Effector memory CD8-positive, alpha-beta T cell (primary cell): ENCODE measurements at regions not wholly inside any gene's neighbourhood (a gene's known extent, or its start where the extent isn't known, plus 50 kb on each side); places are given as distances from the start of the nearest gene placed in this dataset.
A peak's percentile ranks its signal among the peaks of the same experiment; 100 is the strongest.

Source experiments
- ATAC-seq: fragments of 150-1000 bp; cut with Tn5 transposase; replicated peaks from 2 replicates; pipeline ENCODE4 v1.10.0; 2021; ENCODE audit warnings: mild to moderate bottlenecking, moderate library complexity
- DNase-seq, 3 experiments: peaks; one replicate each; pipeline ENCODE4 v3.0.0; 2021
- H3K27ac Mint-ChIP-seq, 2 donors: one replicate each; pipeline ENCODE4 v1.8.0; 2022; ENCODE audit warnings: mild to moderate bottlenecking in 2 of 2, mixed read lengths in 2 of 2, moderate library complexity in 2 of 2
- H3K27me3 Mint-ChIP-seq, 2 donors: one replicate each; pipeline ENCODE4 v1.8.0; 2022; ENCODE audit warnings: mixed read lengths in 2 of 2
- H3K36me3 Mint-ChIP-seq: one replicate; pipeline ENCODE4 v1.8.0; 2022; ENCODE audit warnings: mild to moderate bottlenecking, moderate library complexity, mixed read lengths; ENCODE audit not compliant: insufficient read depth
- H3K4me1 Mint-ChIP-seq, 2 donors: one replicate each; pipeline ENCODE4 v1.8.0; 2022; ENCODE audit warnings: low read depth in 2 of 2, mixed read lengths in 2 of 2
- H3K4me3 Mint-ChIP-seq, 2 donors: one replicate each; pipeline ENCODE4 v1.8.0; 2022; ENCODE audit warnings: mild to moderate bottlenecking in 2 of 2, mixed read lengths in 2 of 2, moderate library complexity in 2 of 2
- H3K9me3 Mint-ChIP-seq, 2 donors: one replicate each; pipeline ENCODE4 v1.8.0; 2022; ENCODE audit warnings: mixed read lengths in 2 of 2

DNA sequence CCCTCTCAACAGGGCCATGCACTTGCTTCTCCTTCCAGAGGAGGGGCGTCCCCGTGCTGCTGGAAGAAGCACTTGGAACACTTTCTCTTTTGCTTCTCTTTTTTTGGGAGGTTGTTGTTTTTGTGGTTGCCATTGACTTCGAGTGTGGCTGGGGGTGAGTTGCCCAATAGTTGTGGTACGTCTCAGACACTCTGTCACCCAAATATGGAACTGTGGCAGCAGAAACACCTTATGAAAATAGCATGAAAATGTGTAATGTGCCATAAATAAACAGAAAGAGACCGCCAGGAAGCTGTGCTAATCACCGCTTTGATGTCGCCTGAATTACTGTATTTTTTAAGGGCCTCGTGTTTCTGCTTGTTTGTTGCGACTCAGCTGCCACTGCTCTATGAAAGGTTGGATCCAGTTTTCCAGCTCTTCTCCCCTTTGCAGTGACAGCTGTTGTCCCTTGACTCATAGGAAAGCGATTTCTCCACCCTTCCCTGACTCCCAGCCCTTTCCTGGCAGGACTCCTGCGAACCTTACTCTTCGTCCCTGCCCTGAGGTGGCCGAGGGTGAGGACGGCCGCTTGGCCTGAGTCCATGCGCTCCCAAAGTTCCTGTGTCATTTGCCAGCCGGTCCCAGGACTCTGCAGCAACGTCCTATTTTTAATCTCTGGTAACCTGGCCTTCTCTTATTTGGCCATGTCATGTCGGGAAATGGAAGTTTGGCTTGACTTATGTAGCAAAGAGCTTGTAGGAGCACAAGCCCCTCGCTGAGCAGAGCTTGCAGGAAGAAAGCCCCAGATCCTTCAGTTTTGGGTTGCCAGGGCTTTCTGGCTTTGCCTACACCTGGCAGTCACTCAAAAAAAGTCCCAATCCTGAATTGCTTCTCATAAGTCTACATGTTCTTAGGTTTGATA lies 694.6 kb downstream of the QKI start:
- H3K4me1 Mint-ChIP-seq = peaks cover 0 to 5% of the 10 kb centered on the region in 2 donors
- ATAC-seq (peak; percentile 22), DNase-seq (no peak)
- no peak overlapping the region for H3K27ac Mint-ChIP-seq
- H3K9me3 Mint-ChIP-seq = peaks cover 0 to 12% of the 10 kb centered on the region in 2 donors
- H3K4me3 Mint-ChIP-seq = no peak overlapping the region
- peaks cover 3% of the 10 kb centered on the region for H3K36me3 Mint-ChIP-seq
- H3K27me3 Mint-ChIP-seq = peaks cover 3 to 25% of the 10 kb centered on the region in 2 donors

DNA sequence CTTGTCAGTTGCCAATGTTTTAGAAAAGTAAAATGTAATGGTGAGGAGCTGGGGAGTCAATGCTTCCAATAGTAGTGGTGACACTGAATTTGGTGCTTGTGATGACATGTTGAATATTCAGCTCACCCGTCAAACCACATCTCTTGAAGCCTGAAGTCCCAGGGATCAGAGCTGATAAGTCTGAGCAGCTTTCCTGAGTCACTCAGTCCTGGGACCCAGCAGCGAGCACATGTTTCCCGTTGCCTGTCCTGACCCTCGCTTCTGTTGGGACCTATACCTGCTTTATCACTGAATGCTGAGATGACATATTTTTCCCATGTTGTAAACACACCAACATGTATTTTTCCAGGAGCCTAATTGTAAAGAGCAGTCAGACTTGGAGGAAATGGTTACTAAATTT lies 693.6 kb downstream of the QKI start:
- H3K4me3 Mint-ChIP-seq = no peak overlapping the region
- peaks cover 0 to 12% of the 10 kb centered on the region in 2 donors for H3K9me3 Mint-ChIP-seq

GRCh38 chr6:164107297-164107995 lies 692.9 kb downstream of the QKI start:
- no peak overlapping the region for H3K4me3 Mint-ChIP-seq

More for the DNA sequence above, 693.6 kb downstream of the QKI start:
- ATAC-seq = no peak
- Mint-ChIP-seq H3K27ac (no peak overlapping the region), H3K27me3 (peaks cover 0 to 25% of the 10 kb centered on the region in 2 donors), H3K36me3 (peaks cover 3% of the 10 kb centered on the region), H3K4me1 (peaks cover 0 to 5% of the 10 kb centered on the region in 2 donors)
- no peak for DNase-seq

GRCh38 chr6:164106345-164106769 lies 691.8 kb downstream of the QKI start:
- ATAC-seq (no peak), DNase-seq (no peak)
- Mint-ChIP-seq H3K4me3 (no peak overlapping the region), H3K4me1 (peaks cover 0 to 5% of the 10 kb centered on the region in 2 donors), H3K27ac (no peak overlapping the region), H3K36me3 (peaks cover 3% of the 10 kb centered on the region), H3K27me3 (peaks cover 9 to 22% of the 10 kb centered on the region in 2 donors), H3K9me3 (peaks cover 0 to 7% of the 10 kb centered on the region in 2 donors)

More at GRCh38 chr6:164107297-164107995, 692.9 kb downstream of the QKI start:
- peaks cover 0 to 12% of the 10 kb centered on the region in 2 donors for H3K9me3 Mint-ChIP-seq
- no peak for ATAC-seq
- peaks cover 0 to 5% of the 10 kb centered on the region in 2 donors for H3K4me1 Mint-ChIP-seq
- peaks cover 3% of the 10 kb centered on the region for H3K36me3 Mint-ChIP-seq
- H3K27me3 Mint-ChIP-seq = peaks cover 0 to 25% of the 10 kb centered on the region in 2 donors
- H3K27ac Mint-ChIP-seq = no peak overlapping the region
- no peak for DNase-seq

DNA sequence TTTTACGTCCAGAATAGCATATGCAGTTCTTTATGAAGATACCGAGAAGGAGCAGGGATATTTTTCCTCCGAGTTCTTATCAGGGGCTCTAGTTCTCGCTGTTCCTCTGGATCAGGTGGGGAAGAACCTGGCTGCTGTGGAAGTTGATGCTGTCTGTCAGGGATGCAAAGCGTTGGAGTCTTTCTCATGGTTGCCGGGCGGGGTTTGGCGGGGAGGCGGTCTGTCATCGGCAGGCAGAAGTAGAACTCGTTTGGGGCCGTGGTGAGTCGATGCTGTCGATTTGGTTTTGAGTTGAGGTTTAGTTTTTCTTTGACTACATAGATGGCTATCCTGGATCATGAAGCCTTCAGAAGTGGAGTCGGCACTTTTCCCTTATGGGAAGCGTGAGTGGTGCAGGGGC lies 691.2 kb downstream of the QKI start:
- H3K27me3 Mint-ChIP-seq = peaks cover 9 to 16% of the 10 kb centered on the region in 2 donors

DNA sequence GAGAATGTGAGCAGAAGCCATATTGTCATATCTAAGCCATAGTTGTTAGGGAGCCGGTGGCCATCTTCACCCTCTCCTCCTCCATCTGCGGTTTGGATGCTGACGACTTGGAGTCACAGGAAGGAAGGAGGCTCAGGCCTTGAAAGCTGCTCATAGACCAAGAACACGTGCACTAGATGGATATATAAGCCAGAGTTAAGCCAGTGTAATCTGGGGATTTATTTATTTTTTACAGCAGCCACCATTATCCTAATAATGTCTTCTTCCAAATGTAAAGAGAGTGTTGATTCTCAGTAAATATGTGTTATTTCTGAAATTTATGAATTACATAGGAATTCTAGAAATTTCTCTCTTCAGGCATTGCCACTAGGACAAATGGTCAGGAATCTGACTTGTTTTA lies 689.9 kb downstream of the QKI start:
- Mint-ChIP-seq H3K27ac (no peak overlapping the region), H3K4me3 (no peak overlapping the region), H3K27me3 (peaks cover 9% of the 10 kb centered on the region in 2 donors), H3K36me3 (peaks cover 3% of the 10 kb centered on the region), H3K9me3 (no peaks in the 10 kb centered on the region), H3K4me1 (peaks cover 0 to 4% of the 10 kb centered on the region in 2 donors)
- no peak for ATAC-seq
- DNase-seq = no peak

More for the DNA sequence above, 691.2 kb downstream of the QKI start:
- no peak overlapping the region for H3K27ac Mint-ChIP-seq
- H3K9me3 Mint-ChIP-seq = peaks cover 0 to 5% of the 10 kb centered on the region in 2 donors
- no peak overlapping the region for H3K4me3 Mint-ChIP-seq
- H3K4me1 Mint-ChIP-seq = peaks cover 0 to 5% of the 10 kb centered on the region in 2 donors
- no peak for DNase-seq
- peaks cover 3% of the 10 kb centered on the region for H3K36me3 Mint-ChIP-seq
- ATAC-seq = no peak

GRCh38 chr6:164102693-164103092 lies 688.2 kb downstream of the QKI start:
- Mint-ChIP-seq H3K27ac (no peak overlapping the region), H3K27me3 (peaks cover 9% of the 10 kb centered on the region in 2 donors), H3K4me3 (no peak overlapping the region), H3K4me1 (peaks cover 0 to 1% of the 10 kb centered on the region in 2 donors), H3K36me3 (peaks cover 3% of the 10 kb centered on the region), H3K9me3 (no peaks in the 10 kb centered on the region)
- DNase-seq (no peak), ATAC-seq (no peak)

DNA sequence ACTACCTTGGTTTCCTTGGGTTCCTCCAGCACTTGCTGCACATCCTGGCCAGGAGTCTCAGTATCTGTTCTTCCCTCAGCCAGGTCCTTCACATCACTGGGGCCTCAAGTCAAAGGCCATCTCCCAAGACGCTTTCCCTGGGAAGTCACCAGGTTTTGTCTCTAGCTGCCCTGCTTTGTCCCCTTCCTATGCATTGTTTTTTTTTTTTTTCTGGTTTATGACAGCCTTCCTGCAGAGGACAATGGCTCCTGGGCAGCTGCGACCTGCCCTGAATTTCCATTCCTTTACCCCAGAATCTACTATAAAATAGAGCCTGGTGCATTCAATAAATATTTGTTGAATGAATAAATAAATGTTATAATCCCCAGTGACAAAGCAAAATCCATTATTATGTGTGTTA lies 687.3 kb downstream of the QKI start:
- ATAC-seq = no peak
- no peak for DNase-seq
- Mint-ChIP-seq H3K27ac (no peak overlapping the region), H3K9me3 (no peaks in the 10 kb centered on the region), H3K4me3 (no peak overlapping the region), H3K36me3 (no peaks in the 10 kb centered on the region), H3K4me1 (peaks cover 0 to 1% of the 10 kb centered on the region in 2 donors), H3K27me3 (peaks cover 9% of the 10 kb centered on the region in 2 donors)

DNA sequence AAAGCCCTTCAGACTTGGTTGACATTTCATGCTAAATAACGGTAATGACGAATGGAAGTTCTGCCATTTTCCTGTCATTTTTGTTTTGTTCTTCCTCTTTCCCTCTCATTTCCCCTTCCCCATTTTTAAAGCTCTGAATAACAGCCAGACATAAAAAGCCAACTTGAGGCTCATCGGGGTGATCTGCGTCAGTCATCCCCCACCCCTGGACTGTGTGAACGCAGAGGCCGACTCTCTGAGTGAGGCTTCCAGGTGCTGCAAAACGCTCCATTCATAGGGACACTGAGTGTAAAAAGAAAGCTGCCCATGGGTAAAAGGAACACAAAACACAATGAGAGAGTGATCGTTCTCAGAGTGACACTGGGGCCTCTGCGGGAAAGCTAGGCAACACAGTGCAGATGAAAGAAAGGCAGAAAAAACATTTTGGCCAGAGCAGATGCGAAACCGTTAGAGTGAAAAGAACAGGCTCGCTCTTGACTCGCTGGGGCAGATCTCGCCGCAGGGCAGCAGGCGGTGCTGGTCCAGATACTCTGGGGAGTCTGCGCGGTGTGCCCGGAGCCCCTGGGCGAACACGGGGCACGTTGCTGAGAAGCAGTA lies 684.8 kb downstream of the QKI start:
- DNase-seq (no peak), ATAC-seq (no peak)
- Mint-ChIP-seq H3K9me3 (no peaks in the 10 kb centered on the region), H3K27me3 (peaks cover 9% of the 10 kb centered on the region in 2 donors), H3K4me1 (peaks cover 0 to 1% of the 10 kb centered on the region in 2 donors), H3K4me3 (no peak overlapping the region), H3K36me3 (no peaks in the 10 kb centered on the region), H3K27ac (no peak overlapping the region)

DNA sequence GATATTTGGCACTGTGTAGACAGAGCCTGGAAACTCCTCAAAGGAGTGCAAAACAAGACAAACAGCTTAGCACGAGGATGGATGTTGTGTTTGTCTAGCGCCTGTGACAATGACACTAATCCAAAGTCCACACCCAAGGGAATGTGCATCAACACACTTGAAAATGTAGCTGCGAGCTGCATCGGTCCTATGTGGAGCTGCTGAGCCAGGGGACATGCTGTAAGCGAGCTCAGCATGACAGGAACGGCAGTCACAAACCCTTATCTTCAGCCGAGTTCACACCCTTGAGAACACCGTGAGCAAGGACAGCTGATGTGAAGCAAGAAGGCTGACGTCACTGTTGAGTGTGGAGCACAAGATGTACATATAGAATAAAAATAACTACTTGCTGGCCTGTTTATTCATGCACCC lies 684.3 kb downstream of the QKI start:
- no peaks in the 10 kb centered on the region for H3K9me3 Mint-ChIP-seq
- no peak overlapping the region for H3K27ac Mint-ChIP-seq
- H3K36me3 Mint-ChIP-seq = no peaks in the 10 kb centered on the region
- no peak overlapping the region for H3K4me3 Mint-ChIP-seq
- DNase-seq (no peak), ATAC-seq (no peak)
- peaks cover 9% of the 10 kb centered on the region in 2 donors for H3K27me3 Mint-ChIP-seq
- H3K4me1 Mint-ChIP-seq = peaks cover 0 to 1% of the 10 kb centered on the region in 2 donors

DNA sequence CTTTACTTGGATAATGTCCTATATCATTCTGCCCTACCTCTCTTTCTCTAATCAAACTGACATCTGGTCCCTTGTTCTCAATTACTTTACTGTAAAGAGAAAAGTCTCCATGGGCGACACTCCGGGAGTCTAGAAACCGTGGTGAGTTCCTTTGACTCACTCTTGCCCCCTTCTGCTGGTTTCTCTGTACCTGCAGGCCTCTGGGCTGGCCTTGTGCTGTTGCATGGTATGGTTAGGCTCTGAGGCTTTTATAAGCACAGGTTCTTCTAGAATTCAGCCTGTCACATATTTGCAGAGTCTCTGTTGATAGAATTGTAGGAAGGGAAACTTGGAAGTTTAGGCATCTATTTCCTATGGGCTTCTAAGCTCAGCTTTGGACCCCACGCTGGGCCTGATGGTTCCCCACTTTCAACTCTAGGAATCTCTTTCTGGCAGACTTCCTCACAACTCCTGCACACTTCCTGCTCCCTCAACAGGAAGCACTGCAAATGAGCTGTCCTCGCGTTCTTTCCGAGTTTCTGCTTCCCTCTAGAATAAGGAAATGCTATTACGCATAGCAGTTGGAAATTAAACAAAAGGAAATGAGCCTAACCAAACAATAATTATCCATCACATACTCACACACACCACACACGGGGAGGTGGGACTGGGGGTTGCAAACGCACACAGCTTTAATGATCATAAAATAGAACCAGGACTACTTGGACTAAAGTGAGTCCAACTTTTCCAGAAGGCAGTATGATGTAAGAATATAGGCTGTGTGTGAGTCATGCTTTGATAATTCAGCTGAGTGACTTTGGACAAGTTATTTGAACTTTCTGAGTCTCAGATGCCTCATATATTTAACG lies 683.3 kb downstream of the QKI start:
- Mint-ChIP-seq H3K4me1 (peaks cover 0 to 1% of the 10 kb centered on the region in 2 donors), H3K9me3 (no peaks in the 10 kb centered on the region), H3K36me3 (no peaks in the 10 kb centered on the region), H3K27me3 (peaks cover 9% of the 10 kb centered on the region in 2 donors), H3K27ac (no peak overlapping the region), H3K4me3 (no peak overlapping the region)
- DNase-seq (no peak), ATAC-seq (no peak)

DNA sequence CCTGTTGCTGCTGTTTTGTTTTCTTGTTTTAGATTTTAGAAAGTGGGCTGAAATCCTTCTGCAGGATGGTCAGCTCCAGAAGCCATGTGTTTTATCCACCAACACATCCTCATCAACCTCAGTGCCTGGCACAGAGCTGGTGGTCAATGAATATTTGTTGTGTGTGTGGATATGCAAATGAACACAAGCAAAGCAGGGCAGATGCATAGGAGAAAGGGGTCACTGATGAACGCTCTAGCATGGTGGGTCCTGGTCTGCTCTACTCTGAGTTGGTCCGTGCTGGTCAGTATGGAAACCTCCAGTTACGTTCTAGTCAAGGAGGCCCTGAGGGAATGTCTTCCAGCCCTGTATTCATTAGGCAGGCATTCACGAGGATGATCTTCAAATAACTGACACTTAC lies 682.5 kb downstream of the QKI start:
- H3K9me3 Mint-ChIP-seq = no peaks in the 10 kb centered on the region
- no peak overlapping the region for H3K27ac Mint-ChIP-seq
- ATAC-seq (no peak), DNase-seq (no peak)
- H3K4me1 Mint-ChIP-seq = peaks cover 0 to 1% of the 10 kb centered on the region in 2 donors
- no peaks in the 10 kb centered on the region for H3K36me3 Mint-ChIP-seq
- peaks cover 6 to 8% of the 10 kb centered on the region in 2 donors for H3K27me3 Mint-ChIP-seq
- H3K4me3 Mint-ChIP-seq = no peak overlapping the region
